NCI-H510A (cell line): ENCODE measurements at regions not wholly inside any gene's neighbourhood (a gene's known extent, or its start where the extent isn't known, plus 50 kb on each side); places are given as distances from the start of the nearest gene placed in this dataset.

Experiments
- DNase-seq: peaks from one replicate; lab custom pipeline; 2025; lab: John Stamatoyannopoulos, UW

GRCh38 chr12:75834591-75834990 lies 197.0 kb downstream of the PHLDA1 start:
- DNase-seq: no peak

- DNase-seq: no peak
Measured at GRCh38 chr12:75833268-75833667, 198.3 kb downstream of the PHLDA1 start.

GRCh38 chr12:75831402-75831801 lies 200.2 kb downstream of the PHLDA1 start:
- no peak for DNase-seq

GRCh38 chr12:75827061-75827460 lies 204.5 kb downstream of the PHLDA1 start:
- no peak for DNase-seq

- DNase-seq: no peak
Measured at GRCh38 chr12:75825686-75826085, 205.9 kb downstream of the PHLDA1 start.

GRCh38 chr12:75823475-75823874 lies 208.1 kb downstream of the PHLDA1 start:
- DNase-seq: no peak

GRCh38 chr12:75822416-75822815 lies 209.2 kb downstream of the PHLDA1 start:
- DNase-seq: no peak

- no peak for DNase-seq
Measured at GRCh38 chr12:75820848-75821578, 210.6 kb downstream of the PHLDA1 start.

GRCh38 chr12:75820071-75820470 lies 211.5 kb downstream of the PHLDA1 start:
- DNase-seq: no peak

- DNase-seq: no peak
Measured at GRCh38 chr12:75819512-75819911, 212.1 kb downstream of the PHLDA1 start.

- DNase-seq: no peak
Measured at GRCh38 chr12:75818863-75819262, 212.7 kb downstream of the PHLDA1 start.

- no peak for DNase-seq
Measured at GRCh38 chr12:75816897-75817296, 214.7 kb downstream of the PHLDA1 start.

GRCh38 chr12:75815756-75816155 lies 215.8 kb downstream of the PHLDA1 start:
- DNase-seq: no peak

- DNase-seq: no peak
Measured at GRCh38 chr12:75814851-75815754, 216.5 kb downstream of the PHLDA1 start.

- no peak for DNase-seq
Measured at GRCh38 chr12:75813072-75813471, 218.5 kb downstream of the PHLDA1 start.

- peak; percentile 40 for DNase-seq
Measured at GRCh38 chr12:75812271-75813018, 219.1 kb downstream of the PHLDA1 start.

GRCh38 chr12:75809746-75810145 lies 221.8 kb downstream of the PHLDA1 start:
- no peak for DNase-seq

- no peak for DNase-seq
Measured at GRCh38 chr12:75807494-75807893, 224.1 kb downstream of the PHLDA1 start.

- DNase-seq: no peak
Measured at GRCh38 chr12:75805905-75806304, 225.7 kb downstream of the PHLDA1 start.

- DNase-seq: no peak
Measured at GRCh38 chr12:75805320-75805719, 226.3 kb downstream of the PHLDA1 start.

- DNase-seq: no peak
Measured at GRCh38 chr12:75798136-75798926, 233.2 kb downstream of the PHLDA1 start.

GRCh38 chr12:75795125-75795524 lies 236.5 kb downstream of the PHLDA1 start:
- DNase-seq: no peak
